ENCODE measurements at regions not wholly inside any gene's neighbourhood (a gene's known extent, or its start where the extent isn't known, plus 50 kb on each side); places are given as distances from the start of the nearest gene placed in this dataset.

GRCh38 chr4:152269448-152270191, 266.3 kb downstream of the FBXW7 start:
- DNase-seq (ENCODE audit: low spot score), result no peak

- DNase-seq (ENCODE audit: low spot score), result no peak
Measured at GRCh38 chr4:152267811-152268210, 268.1 kb downstream of the FBXW7 start.

- DNase-seq (ENCODE audit: low spot score), result no peak
Measured at GRCh38 chr4:152266831-152267480, 268.9 kb downstream of the FBXW7 start.

- DNase-seq (ENCODE audit: low spot score), result no peak
Measured at GRCh38 chr4:152265149-152265621, 270.7 kb downstream of the FBXW7 start.

GRCh38 chr4:152264106-152264505, 271.8 kb downstream of the FBXW7 start:
- DNase-seq (ENCODE audit: low spot score), result no peak

- DNase-seq (ENCODE audit: low spot score), result no peak
Measured at GRCh38 chr4:152259866-152260265, 276.0 kb downstream of the FBXW7 start.

- no peak for DNase-seq (ENCODE audit: low spot score)
Measured at GRCh38 chr4:152258804-152259708, 276.8 kb downstream of the FBXW7 start.

GRCh38 chr4:152258391-152258790, 277.5 kb downstream of the FBXW7 start:
- no peak for DNase-seq (ENCODE audit: low spot score)

- no peak for DNase-seq (ENCODE audit: low spot score)
Measured at GRCh38 chr4:152257601-152258066, 278.3 kb downstream of the FBXW7 start.

- no peak for DNase-seq (ENCODE audit: low spot score)
Measured at GRCh38 chr4:152256996-152257395, 278.9 kb downstream of the FBXW7 start.

GRCh38 chr4:152255437-152255836, 280.5 kb downstream of the FBXW7 start:
- DNase-seq (ENCODE audit: low spot score), result no peak

- DNase-seq (ENCODE audit: low spot score), result no peak
Measured at GRCh38 chr4:152248347-152248746, 287.5 kb downstream of the FBXW7 start.

GRCh38 chr4:152247271-152247975, 288.5 kb downstream of the FBXW7 start:
- no peak for DNase-seq (ENCODE audit: low spot score)

GRCh38 chr4:152246659-152247058, 289.2 kb downstream of the FBXW7 start:
- DNase-seq (ENCODE audit: low spot score), result no peak

GRCh38 chr4:152245680-152246079, 290.2 kb downstream of the FBXW7 start:
- DNase-seq (ENCODE audit: low spot score), result no peak

GRCh38 chr4:152244659-152245058, 291.2 kb downstream of the FBXW7 start:
- no peak for DNase-seq (ENCODE audit: low spot score)

GRCh38 chr4:152243896-152244595, 291.8 kb downstream of the FBXW7 start:
- DNase-seq (ENCODE audit: low spot score), result no peak

GRCh38 chr4:152243206-152243605, 292.7 kb downstream of the FBXW7 start:
- no peak for DNase-seq (ENCODE audit: low spot score)

- no peak for DNase-seq (ENCODE audit: low spot score)
Measured at GRCh38 chr4:152240232-152240631, 295.7 kb downstream of the FBXW7 start.

- DNase-seq (ENCODE audit: low spot score), result no peak
Measured at GRCh38 chr4:152239216-152239615, 296.7 kb downstream of the FBXW7 start.

GRCh38 chr4:152236519-152237056, 299.3 kb downstream of the FBXW7 start:
- no peak for DNase-seq (ENCODE audit: low spot score)
